ENCODE measurements at regions not wholly inside any gene's neighbourhood (a gene's known extent, or its start where the extent isn't known, plus 50 kb on each side); places are given as distances from the start of the nearest gene placed in this dataset.

GRCh38 chr5:166553778-166554177 lies 1737.7 kb upstream of the WWC1 start:
- TF ChIP-seq CTCF (IDR thresholded peaks at IDR 0.05) (no peak), ZFX (IDR thresholded peaks at IDR 0.05; ENCODE audit: borderline replicate concordance) (no peak)
